ENCODE measurements at regions not wholly inside any gene's neighbourhood (a gene's known extent, or its start where the extent isn't known, plus 50 kb on each side); places are given as distances from the start of the nearest gene placed in this dataset.
"Not testable (repeated sequence)": the region's sequence is repeated elsewhere in the genome, so short reads cannot be mapped to it uniquely, and the experiment has no call there.

DNA sequence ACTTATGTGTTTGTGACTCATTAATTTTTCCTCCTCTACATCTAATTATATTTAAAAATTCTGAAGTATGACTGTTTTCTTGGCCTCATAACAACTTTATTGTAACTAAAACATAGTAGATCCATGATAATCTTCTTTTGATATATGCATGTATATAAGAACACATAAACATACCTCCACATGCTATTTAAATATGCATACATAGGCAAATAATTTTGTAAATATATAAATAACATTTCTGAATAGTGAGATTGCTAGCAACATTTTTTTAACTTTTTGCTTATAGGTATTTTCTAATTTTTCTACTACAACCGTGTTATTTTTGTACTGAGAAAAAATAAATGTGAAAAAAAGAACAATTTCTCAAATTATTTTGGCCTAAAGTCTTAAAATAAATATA is 627.6 kb downstream of the HTR1B start:
- intact Hi-C loops (cut with DNase I) = no loop called here
- DNase-seq (no peak), ATAC-seq (ENCODE audit: poor library complexity) (no peak)

DNA sequence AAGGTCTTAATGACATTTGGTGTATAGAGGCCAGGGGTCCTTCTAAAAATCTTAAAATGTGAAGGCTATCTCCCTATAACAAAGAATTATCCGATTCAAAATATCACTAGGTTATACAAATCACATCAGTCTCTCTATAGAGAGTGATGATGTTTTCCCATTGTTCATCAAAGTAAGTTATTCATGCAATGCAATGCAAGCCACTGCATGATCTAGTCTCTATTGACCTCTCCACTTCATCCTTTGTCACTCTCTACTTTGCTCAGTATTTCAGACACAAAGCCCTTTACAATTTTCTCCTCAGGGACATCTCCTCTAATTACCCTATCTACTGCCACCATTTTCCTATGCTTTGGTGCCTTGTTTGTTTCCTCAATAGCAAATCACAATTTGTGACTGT is 628.0 kb downstream of the HTR1B start:
- no peak for DNase-seq

DNA sequence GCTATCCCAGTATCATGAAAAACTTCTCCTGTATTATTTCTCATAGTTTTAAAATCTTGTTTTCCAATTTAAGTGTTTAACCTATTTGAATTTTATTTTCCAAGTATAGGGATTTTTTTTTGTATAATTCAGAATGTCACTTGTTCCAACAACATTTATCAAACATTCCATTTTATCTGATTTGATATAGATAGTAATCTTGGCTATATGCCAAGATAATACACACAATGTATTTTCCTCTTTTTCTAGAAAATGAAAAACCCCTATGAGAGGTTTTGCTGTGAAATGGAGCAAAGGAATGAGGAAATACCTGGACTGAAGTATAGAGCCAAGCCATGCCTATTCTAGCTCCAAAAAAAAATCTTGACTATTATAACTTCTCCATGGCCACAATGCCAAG is 628.9 kb downstream of the HTR1B start:
- intact Hi-C loops (cut with DNase I) = no loop called here
- ATAC-seq (ENCODE audit: poor library complexity) (no peak), DNase-seq (no peak)

More for the DNA sequence above, 628.0 kb downstream of the HTR1B start:
- intact Hi-C loops (cut with DNase I) = no loop called here
- ATAC-seq (ENCODE audit: poor library complexity) = no peak

DNA sequence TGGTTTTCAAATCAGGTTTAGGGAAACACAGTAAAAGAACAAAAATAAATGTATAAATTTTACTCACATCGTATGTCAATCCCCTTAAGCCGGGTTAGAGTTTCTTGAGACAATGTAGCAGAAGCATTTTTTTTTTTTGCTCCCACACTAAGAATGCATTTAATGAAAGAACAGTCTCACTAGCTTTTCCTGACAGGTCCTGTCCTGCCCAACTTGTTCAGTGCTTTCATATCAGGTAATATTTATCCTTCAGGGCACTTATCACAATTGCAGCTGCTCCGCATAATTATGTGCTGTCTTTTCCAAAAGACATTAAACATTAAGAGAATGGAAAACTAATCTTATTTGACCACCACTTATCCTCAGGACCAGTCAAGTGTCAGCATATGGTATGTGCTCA is 632.0 kb downstream of the HTR1B start:
- no peak for DNase-seq
- intact Hi-C loops (cut with DNase I) = no loop called here
- ATAC-seq (ENCODE audit: poor library complexity) = no peak

DNA sequence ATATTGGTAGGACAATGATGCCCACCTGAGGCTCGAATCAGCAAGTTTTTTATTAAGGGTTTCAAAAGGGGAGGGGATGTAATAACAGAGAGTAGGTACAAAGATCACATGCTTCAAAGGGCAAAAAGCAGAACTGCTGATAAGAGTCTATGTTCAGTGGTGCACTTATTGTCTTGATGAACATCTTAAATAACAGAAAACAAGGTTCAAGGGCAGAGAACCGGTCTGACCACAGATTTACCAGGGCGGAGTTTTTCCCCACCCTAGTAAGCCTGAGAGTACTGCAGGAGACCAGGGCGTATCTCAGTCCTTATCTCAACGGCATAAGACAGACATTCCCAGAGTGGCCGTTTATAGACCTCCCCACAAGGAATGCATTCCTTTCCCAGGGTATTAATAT is 639.7 kb downstream of the HTR1B start:
- intact Hi-C loops (cut with DNase I); ATAC-seq (ENCODE audit: poor library complexity); DNase-seq: not testable (repeated sequence)

DNA sequence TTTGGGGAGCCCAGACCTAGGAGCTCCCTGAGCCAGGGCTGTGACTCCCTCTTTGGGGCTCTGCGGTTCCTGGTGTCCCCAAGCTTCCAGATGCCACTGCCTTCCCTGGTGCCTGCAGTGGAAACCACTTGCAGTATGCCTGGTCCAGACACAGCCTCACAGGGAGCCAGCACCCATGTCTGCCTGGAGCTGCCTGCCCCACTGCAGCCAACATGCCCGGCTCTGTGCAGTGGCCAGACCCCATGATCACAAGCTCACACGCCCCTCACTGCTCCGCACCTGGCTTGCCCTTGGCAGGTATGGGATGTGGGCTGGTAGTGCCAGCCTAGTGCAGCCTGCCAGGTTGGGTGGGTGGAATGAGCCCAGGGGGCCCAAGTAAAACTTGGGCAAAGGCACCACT is 644.8 kb downstream of the HTR1B start:
- intact Hi-C loops (cut with DNase I) = no loop called here
- ATAC-seq (ENCODE audit: poor library complexity) = no peak

DNA sequence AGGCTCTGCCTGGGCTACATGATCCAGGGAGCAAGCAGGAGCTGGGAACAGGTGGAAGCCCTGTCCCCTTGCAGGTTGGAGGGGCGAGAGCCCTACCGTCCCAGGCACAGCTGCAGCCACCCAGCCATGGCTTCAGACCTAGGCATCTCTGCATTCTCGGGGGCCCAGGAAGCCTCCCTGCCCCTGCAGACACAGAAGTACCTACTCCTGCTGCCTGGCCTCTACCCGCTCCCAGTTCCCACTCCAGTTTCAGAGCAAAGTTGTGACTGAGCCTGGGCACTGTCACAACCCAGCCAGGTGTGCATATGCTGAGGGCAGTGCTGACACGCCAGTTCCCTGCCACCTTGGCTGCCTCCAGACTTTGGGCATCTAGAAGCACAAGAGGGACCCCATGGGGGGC is 645.9 kb downstream of the HTR1B start:
- intact Hi-C loops (cut with DNase I) = no loop called here
- DNase-seq = peak; percentile 26
- no peak for ATAC-seq (ENCODE audit: poor library complexity)

More for the DNA sequence above, 644.8 kb downstream of the HTR1B start:
- DNase-seq = no peak

DNA sequence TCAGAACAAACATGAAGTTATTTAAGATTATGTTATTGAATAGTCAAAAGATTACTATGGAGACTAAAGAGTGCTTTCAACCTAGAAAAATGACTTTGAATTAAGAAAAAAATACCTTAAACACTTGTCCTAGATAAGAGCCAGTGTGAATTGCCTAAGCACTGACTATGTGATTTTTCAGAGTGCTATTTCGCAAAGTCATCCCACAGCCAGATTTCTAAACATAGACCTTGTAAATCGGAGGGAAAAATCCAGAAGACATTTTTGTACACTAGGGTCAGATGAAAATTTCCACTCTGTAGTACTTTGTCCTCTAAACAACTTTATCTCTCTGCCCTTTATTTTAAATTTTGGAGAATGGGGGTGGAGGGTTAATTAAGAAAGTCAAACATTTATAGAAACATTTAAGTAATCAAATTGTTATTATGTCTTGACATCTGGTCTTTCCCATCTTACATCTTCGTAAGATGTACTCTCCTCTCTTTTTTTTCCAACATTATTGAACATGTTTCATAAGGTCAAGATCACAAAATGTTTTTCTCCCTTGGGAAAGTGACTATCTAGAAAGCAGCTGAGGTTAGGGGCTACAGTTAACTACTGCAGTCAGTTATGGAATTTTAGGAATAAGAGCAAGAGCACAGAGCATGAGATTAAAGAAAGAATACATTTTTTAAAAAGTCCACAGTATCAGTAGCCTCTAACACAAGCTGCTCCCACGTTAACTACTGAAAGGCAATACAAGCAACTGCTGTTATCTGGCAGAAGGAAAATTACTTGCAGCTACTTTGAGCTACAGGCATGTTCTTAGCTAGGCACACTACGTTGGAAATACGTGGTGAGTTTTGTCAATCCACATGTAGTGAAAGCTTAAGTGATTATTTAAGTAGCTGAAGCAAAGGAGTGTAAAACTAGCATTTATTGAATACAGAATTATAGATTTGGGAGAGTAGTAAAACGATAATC is 648.5 kb downstream of the HTR1B start:
- peak; percentile 63 for ATAC-seq (ENCODE audit: poor library complexity)
- intact Hi-C loops (cut with DNase I) = no loop called here
- no peak for DNase-seq

DNA sequence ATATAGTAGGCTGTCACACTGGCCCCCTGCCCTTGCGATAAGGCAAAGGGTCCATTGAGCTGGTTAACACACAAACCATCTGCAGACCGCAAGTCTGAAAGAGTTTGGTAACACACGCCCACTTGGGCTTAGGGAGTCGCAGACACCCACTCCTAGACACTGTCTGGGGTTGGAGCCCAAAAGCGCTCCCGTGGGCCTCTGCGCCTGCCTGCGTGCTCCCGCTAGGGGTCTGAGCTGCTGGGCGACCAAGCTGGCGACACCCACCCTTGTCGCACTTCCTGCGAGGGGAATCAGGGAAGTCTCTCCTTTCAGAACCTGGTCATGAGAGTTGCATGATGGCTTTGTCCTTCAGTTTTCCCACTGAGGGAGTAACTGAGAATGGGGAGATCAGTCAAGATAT is 653.0 kb downstream of the HTR1B start:
- no peak for ATAC-seq (ENCODE audit: poor library complexity)
- intact Hi-C loops (cut with DNase I) = no loop called here
- DNase-seq = no peak

DNA sequence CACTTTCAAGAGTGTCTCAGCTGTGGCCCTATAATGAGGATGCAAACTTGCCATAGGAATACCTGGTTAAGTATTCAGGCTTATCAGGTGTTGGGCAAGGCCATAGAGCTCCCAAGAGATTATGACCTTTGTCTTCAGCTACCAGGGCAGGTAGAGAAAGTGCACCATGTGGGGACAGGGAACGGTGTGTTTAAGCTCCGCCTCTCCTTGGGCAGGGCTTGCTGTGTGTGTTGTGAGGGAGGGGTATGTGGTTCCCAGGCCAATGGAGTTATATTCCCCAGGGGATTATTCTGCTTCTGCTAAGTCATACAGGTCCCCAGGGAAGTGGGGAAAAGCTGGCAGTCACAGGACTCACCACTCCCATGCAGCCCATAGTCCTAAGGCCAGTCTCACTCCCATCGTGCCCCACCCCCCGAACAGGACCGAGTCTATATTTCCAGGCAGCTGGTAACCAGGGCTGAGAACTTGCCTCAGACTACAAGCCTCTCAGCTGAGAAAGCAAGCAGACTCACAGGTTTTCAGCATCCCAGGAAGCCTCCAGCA is 660.2 kb downstream of the HTR1B start:
- DNase-seq (no peak), ATAC-seq (ENCODE audit: poor library complexity) (no peak)
- intact Hi-C loops (cut with DNase I) = no loop called here

DNA sequence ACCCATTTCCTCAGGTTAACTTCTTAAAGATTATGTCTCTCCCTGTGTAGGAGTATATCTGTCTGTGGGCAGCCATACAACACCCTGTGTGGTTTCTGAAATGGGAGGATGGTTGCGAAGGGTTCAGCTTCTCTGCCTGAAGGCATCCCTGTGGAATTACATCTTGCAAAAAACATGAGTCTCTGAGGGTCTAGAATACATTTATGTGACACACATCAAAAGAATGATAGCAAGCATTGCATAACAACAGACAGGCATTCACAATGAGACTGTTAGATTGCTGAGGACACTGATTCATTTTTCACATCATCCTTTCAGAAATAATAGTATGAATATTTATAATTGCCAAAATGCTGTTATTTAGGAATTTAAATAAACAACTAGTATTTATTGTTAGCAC is 670.9 kb downstream of the HTR1B start:
- intact Hi-C loops (cut with DNase I) = no loop called here
- DNase-seq (no peak), ATAC-seq (ENCODE audit: poor library complexity) (no peak)

DNA sequence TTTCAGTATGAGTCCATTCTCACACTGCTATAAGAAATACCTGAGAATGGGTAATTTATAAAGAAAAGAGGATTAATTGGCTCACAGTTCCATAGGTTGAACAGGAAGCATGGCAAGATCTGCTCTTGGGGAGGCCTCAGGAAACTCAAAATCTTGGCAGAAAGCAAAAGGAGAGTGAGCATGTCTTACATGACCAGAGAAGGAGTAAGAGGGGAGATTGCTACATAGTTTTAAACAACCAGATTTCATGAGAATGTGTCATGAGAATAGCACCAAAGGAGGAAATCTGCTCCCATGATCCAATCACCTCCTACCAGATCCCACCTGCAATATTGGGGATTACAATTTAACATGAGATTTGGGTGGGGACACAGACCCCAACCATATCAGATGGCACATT is 672.4 kb downstream of the HTR1B start:
- ATAC-seq (ENCODE audit: poor library complexity) (no peak), DNase-seq (no peak)
- intact Hi-C loops (cut with DNase I) = no loop called here

DNA sequence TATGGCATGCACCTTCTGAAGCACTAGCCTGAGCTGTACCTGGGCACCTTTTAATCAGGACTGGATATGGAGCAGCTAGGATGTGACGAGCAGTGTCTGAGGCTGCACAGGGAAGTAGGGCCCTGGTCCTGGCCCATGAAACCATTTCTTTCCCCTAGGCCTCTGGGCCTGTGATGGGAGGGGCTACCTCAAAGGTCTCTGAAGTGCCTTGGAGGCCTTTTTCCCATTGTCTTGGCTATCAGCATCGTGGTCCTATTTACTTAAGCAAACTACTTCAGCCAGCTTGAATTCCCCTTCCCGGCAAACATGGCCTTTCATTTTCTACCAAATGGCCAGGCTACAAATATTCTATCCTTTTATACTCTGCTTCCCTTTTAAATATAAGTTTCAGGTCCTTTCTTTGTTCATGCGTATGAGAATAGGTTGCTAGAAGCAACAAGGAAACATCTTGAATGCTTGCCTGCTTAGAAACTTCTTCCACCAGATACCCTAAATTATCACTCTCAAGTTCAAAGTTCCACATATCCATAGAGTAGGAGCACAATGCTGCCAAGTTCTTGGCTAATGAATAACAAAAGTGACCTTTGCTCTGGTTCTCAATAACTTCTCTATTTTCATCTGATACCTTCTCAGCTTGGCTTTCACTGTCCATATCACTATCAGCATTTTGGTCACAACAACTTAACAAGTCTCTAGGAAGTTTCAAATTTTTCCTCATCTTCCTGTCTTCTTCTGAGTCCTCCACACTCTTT is 673.1 kb downstream of the HTR1B start:
- DNase-seq = no peak
- intact Hi-C loops (cut with DNase I) = no loop called here
- ATAC-seq (ENCODE audit: poor library complexity) = no peak

DNA sequence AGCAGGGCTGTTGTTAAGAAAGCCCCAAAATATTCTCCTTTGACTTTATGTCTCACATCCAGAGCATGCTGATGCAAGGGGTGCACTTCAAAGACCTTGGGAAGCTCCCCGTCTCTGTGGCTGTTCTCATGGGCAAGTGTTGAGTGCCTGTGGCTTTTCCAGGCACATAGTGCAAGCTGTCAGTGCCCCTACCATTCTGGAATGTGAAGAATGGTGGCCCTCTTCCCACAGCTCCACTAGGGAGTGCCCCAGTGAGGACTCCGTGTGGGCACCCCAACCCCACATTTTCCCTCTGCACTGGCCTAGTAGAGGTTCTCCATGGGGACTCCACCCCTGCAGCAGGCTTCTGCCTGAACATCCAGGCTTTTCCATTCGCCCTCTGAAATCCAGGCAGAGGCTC is 673.7 kb downstream of the HTR1B start:
- ATAC-seq (ENCODE audit: poor library complexity) (no peak), DNase-seq (no peak)
- intact Hi-C loops (cut with DNase I) = no loop called here

DNA sequence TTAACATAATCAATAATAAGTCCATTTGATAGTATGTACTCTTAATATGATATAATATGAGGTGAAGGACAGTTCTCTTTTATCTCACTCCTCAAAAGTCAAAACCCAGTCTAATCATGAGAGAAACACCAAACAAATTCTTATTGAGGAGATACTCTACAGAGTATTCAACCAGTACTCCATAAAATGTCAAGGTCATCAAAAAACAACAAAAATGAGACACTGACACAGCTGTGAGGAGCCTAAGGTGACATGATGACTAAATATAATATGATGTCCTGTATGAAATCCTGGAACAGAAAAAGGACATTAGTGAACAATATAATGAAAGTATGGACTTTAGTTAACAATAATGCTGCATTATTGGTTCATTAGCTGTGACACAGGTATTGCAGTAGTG is 675.1 kb downstream of the HTR1B start:
- ATAC-seq (ENCODE audit: poor library complexity) (no peak), DNase-seq (no peak)
- intact Hi-C loops (cut with DNase I) = no loop called here

DNA sequence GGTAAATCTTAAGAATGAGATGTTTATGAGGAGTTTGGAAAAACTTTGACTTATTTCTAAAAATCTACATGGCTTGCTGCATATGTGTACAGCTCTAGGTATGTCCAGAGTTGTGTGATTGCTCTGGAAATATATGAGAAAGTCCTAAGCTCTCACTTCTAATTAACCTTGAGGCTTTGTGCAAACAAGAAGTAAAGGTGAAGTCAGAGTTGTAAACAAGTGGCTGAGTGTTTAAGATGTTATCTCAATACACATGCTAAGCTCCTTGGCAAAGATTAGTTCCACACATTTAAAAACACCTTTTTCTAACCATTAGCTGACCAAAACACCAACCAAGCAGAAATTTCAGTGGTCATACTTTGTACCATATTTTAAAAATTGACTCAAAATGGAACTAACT is 684.2 kb downstream of the HTR1B start:
- DNase-seq (no peak), ATAC-seq (ENCODE audit: poor library complexity) (no peak)
- intact Hi-C loops (cut with DNase I) = no loop called here

DNA sequence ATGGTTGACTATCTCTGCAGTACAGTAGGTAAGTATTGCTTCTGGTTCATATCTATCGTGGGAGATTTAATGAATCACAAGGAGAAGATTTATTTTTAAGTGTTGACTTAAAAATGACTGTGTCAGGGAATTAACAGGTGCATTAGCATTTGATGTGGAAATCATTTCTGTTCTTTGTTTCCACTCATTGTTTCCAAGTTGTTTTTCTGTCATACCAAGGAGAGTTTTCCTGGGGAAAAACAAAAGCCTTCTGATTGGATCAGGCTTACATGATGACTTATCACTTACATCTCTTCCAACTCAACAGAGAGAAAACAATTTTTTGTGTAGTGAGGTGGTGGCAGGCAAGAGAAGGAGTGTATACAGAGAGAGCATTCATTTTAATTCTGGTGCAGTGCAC is 686.4 kb downstream of the HTR1B start:
- ATAC-seq (ENCODE audit: poor library complexity) (no peak), DNase-seq (no peak)
- intact Hi-C loops (cut with DNase I) = no loop called here

DNA sequence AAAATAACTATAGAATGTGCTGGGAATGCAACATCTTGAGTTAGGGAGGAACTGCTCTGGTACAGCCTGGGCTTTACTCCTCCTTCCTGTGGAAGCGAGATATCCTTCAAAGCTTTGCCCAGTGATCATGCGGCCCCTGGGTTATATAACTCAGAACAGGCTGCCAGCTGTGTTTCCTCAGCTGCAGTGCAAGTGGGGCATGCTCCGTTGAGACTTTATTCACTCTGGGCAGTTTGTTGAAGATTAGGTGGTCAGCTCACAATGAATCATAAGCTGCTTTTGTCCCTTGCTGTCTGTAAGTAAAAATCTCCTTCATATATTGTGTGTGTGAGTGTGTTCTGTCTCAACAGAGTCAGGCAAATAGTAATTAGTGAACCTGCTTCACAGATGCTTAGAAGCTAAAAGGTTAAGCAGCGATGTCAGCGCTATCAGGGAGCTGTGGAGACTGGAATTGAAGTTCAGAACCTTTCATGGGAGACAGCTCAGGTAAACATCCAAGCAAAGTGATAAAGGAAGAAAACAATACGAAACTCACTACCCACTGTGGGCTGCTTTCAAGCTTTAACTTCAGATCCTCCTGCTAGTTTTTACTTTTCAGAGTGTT is 688.4 kb downstream of the HTR1B start:
- intact Hi-C loops (cut with DNase I) = no loop called here
- no peak for DNase-seq
- peak; percentile 80 for ATAC-seq (ENCODE audit: poor library complexity)

DNA sequence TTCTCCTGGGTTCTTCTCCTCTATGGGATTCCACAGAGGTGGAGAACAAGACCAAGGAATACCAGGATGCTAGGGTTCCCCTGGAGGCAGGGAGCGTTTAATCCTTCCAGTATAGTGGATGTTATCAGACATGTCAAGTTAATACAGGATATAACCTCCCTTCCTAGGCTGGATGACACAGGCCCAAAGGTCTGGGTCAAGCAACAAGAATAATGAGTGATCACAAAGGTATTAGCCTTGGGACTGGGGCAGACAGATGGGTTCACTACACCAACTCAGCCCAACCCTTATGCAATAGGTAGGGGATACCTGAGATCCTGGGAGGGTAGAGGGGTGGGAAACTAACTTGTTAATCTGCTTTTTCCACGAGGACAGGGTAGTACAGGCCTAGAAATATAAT is 690.3 kb downstream of the HTR1B start:
- ATAC-seq (ENCODE audit: poor library complexity) (no peak), DNase-seq (no peak)
- intact Hi-C loops (cut with DNase I) = no loop called here

Data from Right ventricle myocardium superior (tissue), 1 donor.